ENCODE measurements at regions not wholly inside any gene's neighbourhood (a gene's known extent, or its start where the extent isn't known, plus 50 kb on each side); places are given as distances from the start of the nearest gene placed in this dataset.

GRCh38 chr7:12855036-12855435 lies 167.6 kb downstream of the ARL4A start:
- TF ChIP-seq, protein P1, sequence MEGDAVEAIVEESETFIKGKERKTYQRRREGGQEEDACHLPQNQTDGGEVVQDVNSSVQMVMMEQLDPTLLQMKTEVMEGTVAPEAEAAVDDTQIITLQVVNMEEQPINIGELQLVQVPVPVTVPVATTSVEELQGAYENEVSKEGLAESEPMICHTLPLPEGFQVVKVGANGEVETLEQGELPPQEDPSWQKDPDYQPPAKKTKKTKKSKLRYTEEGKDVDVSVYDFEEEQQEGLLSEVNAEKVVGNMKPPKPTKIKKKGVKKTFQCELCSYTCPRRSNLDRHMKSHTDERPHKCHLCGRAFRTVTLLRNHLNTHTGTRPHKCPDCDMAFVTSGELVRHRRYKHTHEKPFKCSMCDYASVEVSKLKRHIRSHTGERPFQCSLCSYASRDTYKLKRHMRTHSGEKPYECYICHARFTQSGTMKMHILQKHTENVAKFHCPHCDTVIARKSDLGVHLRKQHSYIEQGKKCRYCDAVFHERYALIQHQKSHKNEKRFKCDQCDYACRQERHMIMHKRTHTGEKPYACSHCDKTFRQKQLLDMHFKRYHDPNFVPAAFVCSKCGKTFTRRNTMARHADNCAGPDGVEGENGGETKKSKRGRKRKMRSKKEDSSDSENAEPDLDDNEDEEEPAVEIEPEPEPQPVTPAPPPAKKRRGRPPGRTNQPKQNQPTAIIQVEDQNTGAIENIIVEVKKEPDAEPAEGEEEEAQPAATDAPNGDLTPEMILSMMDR (conservative IDR thresholded peaks at IDR 0.05 in 1 of 2, IDR thresholded peaks at IDR 0.05 in 1 of 2; ENCODE audit: extremely low read depth in 1 of 2, insufficient read depth in 1 of 2, low read depth in 1 of 2, low read length in 2 of 2): no peak
- TF ChIP-seq EZH2 (IDR thresholded peaks at IDR 0.05; ENCODE audit: borderline replicate concordance, low read length): no peak
